GM23338 (cell line): ENCODE measurements at regions not wholly inside any gene's neighbourhood (a gene's known extent, or its start where the extent isn't known, plus 50 kb on each side); places are given as distances from the start of the nearest gene placed in this dataset.

Experiments
- ATAC-seq: fragments of 200-7000 bp; cut with Tn5 transposase; 3 replicates; pipeline ENCODE4 v1.9.1; 2020
- DNase-seq: peaks from one replicate; pipeline ENCODE4 v3.0.0-alpha.2; 2015; ENCODE audit warnings: low spot score
- H2AFZ ChIP-seq: fragments of 200-600 bp; sonication (generic); 2 replicates; pipeline ENCODE4 v1.8.0; 2016; ENCODE audit warnings: antibody characterized with exemption, mild to moderate bottlenecking, moderate library complexity
- H3F3A ChIP-seq: fragments of 200-600 bp; sonication (generic); replicated peaks from 2 replicates; pipeline ENCODE4 v1.8.0; 2017; ENCODE audit warnings: antibody characterized with exemption, mixed run types, low read depth
- H3K27ac ChIP-seq: fragments of 200-600 bp; sonication (generic); 2 replicates; pipeline ENCODE4 v1.6.1; 2016; ENCODE audit warnings: low read depth
- H3K27me3 ChIP-seq: fragments of 200-600 bp; sonication (generic); 2 replicates; pipeline ENCODE4 v1.8.0; 2016; ENCODE audit warnings: mild to moderate bottlenecking, mixed run types, moderate library complexity; ENCODE audit not compliant: insufficient read depth
- H3K36me3 ChIP-seq: fragments of 200-600 bp; sonication (generic); 2 replicates; pipeline ENCODE4 v1.8.0; 2016; ENCODE audit warnings: mild to moderate bottlenecking; ENCODE audit not compliant: insufficient read depth
- H3K4me1 ChIP-seq: fragments of 200-600 bp; sonication (generic); 2 replicates; pipeline ENCODE4 v1.8.0; 2016; ENCODE audit warnings: mild to moderate bottlenecking, moderate library complexity; ENCODE audit not compliant: insufficient read depth
- H3K4me2 ChIP-seq: fragments of 200-600 bp; sonication (generic); 2 replicates; pipeline ENCODE4 v1.7.1; 2017; ENCODE audit warnings: mixed run types
- H3K4me3 ChIP-seq: fragments of 200-600 bp; sonication (generic); 2 replicates; pipeline ENCODE4 v1.6.1; 2016; ENCODE audit warnings: mixed run types
- H3K79me2 ChIP-seq: fragments of 200-600 bp; sonication (generic); replicated peaks from 2 replicates; pipeline ENCODE4 v1.8.0; 2017; ENCODE audit warnings: mild to moderate bottlenecking; ENCODE audit not compliant: insufficient read depth
- H3K9me2 ChIP-seq: fragments of 200-600 bp; sonication (generic); 2 replicates; pipeline ENCODE4 v1.8.0; 2017; ENCODE audit not compliant: insufficient read depth
- H4K20me1 ChIP-seq: fragments of 200-600 bp; sonication (generic); replicated peaks from 2 replicates; pipeline ENCODE4 v1.8.0; 2017; ENCODE audit warnings: mild to moderate bottlenecking; ENCODE audit not compliant: insufficient read depth
- H3K27ac Mint-ChIP-seq: 2 replicates; pipeline ENCODE4 v1.8.0; 2020; ENCODE audit warnings: inconsistent platforms, mild to moderate bottlenecking, moderate library complexity, mixed read lengths
- H3K27me3 Mint-ChIP-seq: 3 replicates; pipeline ENCODE4 v1.8.0; 2022; ENCODE audit warnings: low read depth, mild to moderate bottlenecking, moderate library complexity, mixed read lengths, inconsistent platforms; ENCODE audit not compliant: insufficient read depth, poor library complexity
- H3K36me3 Mint-ChIP-seq: 3 replicates; pipeline ENCODE4 v1.8.0; 2021; ENCODE audit warnings: low read depth, mild to moderate bottlenecking, inconsistent platforms, moderate library complexity, mixed read lengths
- H3K4me1 Mint-ChIP-seq: 3 replicates; pipeline ENCODE4 v1.8.0; 2020; ENCODE audit warnings: mild to moderate bottlenecking, inconsistent platforms, mixed read lengths
- H3K4me3 Mint-ChIP-seq: 3 replicates; pipeline ENCODE4 v1.8.0; 2021; ENCODE audit warnings: moderate library complexity, mild to moderate bottlenecking, inconsistent platforms, mixed read lengths
- H3K9me3 Mint-ChIP-seq: 3 replicates; pipeline ENCODE4 v1.8.0; 2020; ENCODE audit warnings: moderate library complexity, mild to moderate bottlenecking, inconsistent platforms, mixed read lengths
- EZH2 ChIP-seq: fragments of 200-600 bp; sonication (generic); IDR thresholded peaks from one replicate; pipeline ENCODE4 v1.8.0; 2017; ENCODE audit warnings: antibody characterized with exemption, mild to moderate bottlenecking, low read depth; ENCODE audit not compliant: unreplicated experiment
- JUNB ChIP-seq: IDR thresholded peaks from one replicate; pipeline ENCODE4 v1.6.1; 2016; ENCODE audit warnings: antibody characterized with exemption; ENCODE audit not compliant: unreplicated experiment
- NANOG ChIP-seq: IDR thresholded peaks from 2 replicates; pipeline ENCODE4 v1.6.1; 2016; ENCODE audit warnings: antibody characterized with exemption, borderline replicate concordance
- POLR2AphosphoS5 ChIP-seq: IDR thresholded peaks from 2 replicates; pipeline ENCODE4 v1.6.1; 2016; ENCODE audit warnings: antibody characterized with exemption, low read depth
- STAT1 ChIP-seq: IDR thresholded peaks from one replicate; pipeline ENCODE4 v1.6.1; 2016; ENCODE audit warnings: antibody characterized with exemption; ENCODE audit not compliant: unreplicated experiment
- TF ChIP-seq, protein P1 (sequence below): IDR thresholded peaks from one replicate; pipeline ENCODE4 v1.6.1; 2018; ENCODE audit warnings: antibody characterized with exemption; ENCODE audit not compliant: unreplicated experiment
- TF ChIP-seq, protein P2 (sequence below), 2 experiments: fragments of 200-600 bp in 1 of 2; sonication (generic) in 1 of 2; conservative IDR thresholded peaks; 2 replicates each; pipeline versions ENCODE4 v1.5.1 to v1.6.1; 2016 to 2017; ENCODE audit warnings: antibody characterized with exemption in 2 of 2, low read depth in 2 of 2, mild to moderate bottlenecking in 2 of 2, moderate library complexity in 1 of 2

DNA sequence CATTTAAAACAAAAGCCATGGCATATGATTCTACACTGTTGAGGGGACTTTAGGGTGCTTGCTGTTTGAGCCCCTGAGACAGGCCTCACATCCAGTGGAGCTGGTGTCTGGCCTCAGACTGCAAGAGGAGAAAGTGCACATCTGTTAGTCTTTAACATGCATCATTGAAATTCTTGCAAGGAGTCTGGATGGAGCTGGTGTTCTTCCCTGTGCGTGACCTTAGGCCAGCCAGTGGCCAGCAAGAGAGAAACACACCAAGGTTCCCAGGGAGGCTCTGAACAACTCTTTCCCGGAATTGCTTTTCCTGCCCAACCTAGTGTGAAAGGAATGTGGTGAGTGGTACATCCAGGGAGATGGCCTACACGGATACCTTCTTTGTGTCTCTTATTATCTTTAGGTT lies 282.8 kb upstream of the TNC start:
- no peaks in the 10 kb centered on the region for H3K27me3 ChIP-seq
- Mint-ChIP-seq H3K4me1 (peaks cover 21% of the 10 kb centered on the region), H3K4me3 (no peak overlapping the region), H3K27ac (no peak overlapping the region), H3K36me3 (peaks cover 4% of the 10 kb centered on the region; the same call in 2 of the 3 replicates), H3K9me3 (peaks cover 7% of the 10 kb centered on the region; the same call in 1 of the 3 replicates), H3K27me3 (no peaks in the 10 kb centered on the region)
- DNase-seq, result no peak
- ATAC-seq, result no peak
- H3K9me2 ChIP-seq, result 0 out of 2 replicates have a peak, but pooled peaks cover 3% of the 10 kb centered on the region
- TF ChIP-seq, protein P1, sequence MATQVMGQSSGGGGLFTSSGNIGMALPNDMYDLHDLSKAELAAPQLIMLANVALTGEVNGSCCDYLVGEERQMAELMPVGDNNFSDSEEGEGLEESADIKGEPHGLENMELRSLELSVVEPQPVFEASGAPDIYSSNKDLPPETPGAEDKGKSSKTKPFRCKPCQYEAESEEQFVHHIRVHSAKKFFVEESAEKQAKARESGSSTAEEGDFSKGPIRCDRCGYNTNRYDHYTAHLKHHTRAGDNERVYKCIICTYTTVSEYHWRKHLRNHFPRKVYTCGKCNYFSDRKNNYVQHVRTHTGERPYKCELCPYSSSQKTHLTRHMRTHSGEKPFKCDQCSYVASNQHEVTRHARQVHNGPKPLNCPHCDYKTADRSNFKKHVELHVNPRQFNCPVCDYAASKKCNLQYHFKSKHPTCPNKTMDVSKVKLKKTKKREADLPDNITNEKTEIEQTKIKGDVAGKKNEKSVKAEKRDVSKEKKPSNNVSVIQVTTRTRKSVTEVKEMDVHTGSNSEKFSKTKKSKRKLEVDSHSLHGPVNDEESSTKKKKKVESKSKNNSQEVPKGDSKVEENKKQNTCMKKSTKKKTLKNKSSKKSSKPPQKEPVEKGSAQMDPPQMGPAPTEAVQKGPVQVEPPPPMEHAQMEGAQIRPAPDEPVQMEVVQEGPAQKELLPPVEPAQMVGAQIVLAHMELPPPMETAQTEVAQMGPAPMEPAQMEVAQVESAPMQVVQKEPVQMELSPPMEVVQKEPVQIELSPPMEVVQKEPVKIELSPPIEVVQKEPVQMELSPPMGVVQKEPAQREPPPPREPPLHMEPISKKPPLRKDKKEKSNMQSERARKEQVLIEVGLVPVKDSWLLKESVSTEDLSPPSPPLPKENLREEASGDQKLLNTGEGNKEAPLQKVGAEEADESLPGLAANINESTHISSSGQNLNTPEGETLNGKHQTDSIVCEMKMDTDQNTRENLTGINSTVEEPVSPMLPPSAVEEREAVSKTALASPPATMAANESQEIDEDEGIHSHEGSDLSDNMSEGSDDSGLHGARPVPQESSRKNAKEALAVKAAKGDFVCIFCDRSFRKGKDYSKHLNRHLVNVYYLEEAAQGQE, result no peak
- TF ChIP-seq POLR2AphosphoS5, result no peak
- no peak for TF ChIP-seq STAT1
- no peak for TF ChIP-seq JUNB
- TF ChIP-seq, protein P2, sequence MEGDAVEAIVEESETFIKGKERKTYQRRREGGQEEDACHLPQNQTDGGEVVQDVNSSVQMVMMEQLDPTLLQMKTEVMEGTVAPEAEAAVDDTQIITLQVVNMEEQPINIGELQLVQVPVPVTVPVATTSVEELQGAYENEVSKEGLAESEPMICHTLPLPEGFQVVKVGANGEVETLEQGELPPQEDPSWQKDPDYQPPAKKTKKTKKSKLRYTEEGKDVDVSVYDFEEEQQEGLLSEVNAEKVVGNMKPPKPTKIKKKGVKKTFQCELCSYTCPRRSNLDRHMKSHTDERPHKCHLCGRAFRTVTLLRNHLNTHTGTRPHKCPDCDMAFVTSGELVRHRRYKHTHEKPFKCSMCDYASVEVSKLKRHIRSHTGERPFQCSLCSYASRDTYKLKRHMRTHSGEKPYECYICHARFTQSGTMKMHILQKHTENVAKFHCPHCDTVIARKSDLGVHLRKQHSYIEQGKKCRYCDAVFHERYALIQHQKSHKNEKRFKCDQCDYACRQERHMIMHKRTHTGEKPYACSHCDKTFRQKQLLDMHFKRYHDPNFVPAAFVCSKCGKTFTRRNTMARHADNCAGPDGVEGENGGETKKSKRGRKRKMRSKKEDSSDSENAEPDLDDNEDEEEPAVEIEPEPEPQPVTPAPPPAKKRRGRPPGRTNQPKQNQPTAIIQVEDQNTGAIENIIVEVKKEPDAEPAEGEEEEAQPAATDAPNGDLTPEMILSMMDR (conservative IDR thresholded peaks at IDR 0.05; ENCODE audit: low read depth in 2 of 2), result no peak
- H3K4me1 ChIP-seq, result peaks cover 23% of the 10 kb centered on the region
- H4K20me1 ChIP-seq, result no peaks in the 10 kb centered on the region
- no peaks in the 10 kb centered on the region for H3K79me2 ChIP-seq
- no peaks in the 10 kb centered on the region for H3F3A ChIP-seq
- no peaks in the 10 kb centered on the region for H3K36me3 ChIP-seq
- no peak overlapping the region for H3K27ac ChIP-seq
- H2AFZ ChIP-seq, result no peak overlapping the region
- H3K4me2 ChIP-seq, result no peak overlapping the region
- no peak overlapping the region for H3K4me3 ChIP-seq

DNA sequence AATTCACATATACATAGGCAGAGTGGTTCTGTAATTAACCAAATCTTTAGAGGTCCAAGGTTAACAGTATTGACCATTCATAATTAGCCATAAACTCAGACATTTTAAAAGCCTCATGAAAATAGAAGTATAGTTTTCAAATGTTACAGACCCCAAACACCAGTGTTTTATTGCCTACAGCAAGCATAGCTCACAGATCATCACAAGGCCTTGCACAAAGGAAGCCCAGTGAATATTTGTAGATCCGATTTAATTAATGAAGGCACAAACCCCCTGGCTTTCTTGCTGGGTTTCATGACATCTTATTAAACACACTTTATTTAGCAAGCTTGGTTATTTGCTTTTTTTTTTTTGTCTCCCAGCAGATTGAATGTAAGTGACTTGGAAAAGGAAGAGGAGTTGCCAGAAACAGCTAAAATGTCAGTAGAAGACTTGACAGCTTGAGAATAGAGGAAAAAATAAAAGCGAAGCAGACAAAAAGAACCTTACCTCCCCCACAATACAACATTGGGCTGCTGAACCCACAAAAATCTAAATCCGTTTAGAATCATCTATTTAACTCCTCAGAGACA lies 283.9 kb upstream of the TNC start:
- Histone ChIP-seq H3K9me2 (0 out of 2 replicates have a peak, but pooled peaks cover 3% of the 10 kb centered on the region), H3K4me2 (no peak overlapping the region), H3K27ac (no peak overlapping the region), H3K4me1 (peaks cover 23% of the 10 kb centered on the region), H2AFZ (no peak overlapping the region), H3K27me3 (no peaks in the 10 kb centered on the region), H3K4me3 (no peak overlapping the region), H3K36me3 (no peaks in the 10 kb centered on the region), H3F3A (no peaks in the 10 kb centered on the region), H3K79me2 (no peaks in the 10 kb centered on the region), H4K20me1 (no peaks in the 10 kb centered on the region)
- Mint-ChIP-seq H3K27ac (no peak overlapping the region), H3K9me3 (peaks cover 7% of the 10 kb centered on the region; the same call in 1 of the 3 replicates), H3K4me1 (peaks cover 21% of the 10 kb centered on the region), H3K4me3 (no peak overlapping the region), H3K36me3 (peaks cover 4% of the 10 kb centered on the region; the same call in 2 of the 3 replicates), H3K27me3 (no peaks in the 10 kb centered on the region)
- ATAC-seq, result no peak
- TF ChIP-seq EZH2 (no peak), NANOG (no peak)
- DNase-seq, result no peak
